Panc1 (cell line): ENCODE measurements at regions not wholly inside any gene's neighbourhood (a gene's known extent, or its start where the extent isn't known, plus 50 kb on each side); places are given as distances from the start of the nearest gene placed in this dataset.

Source experiments
- POLR2AphosphoS5 ChIP-seq: IDR thresholded peaks from 2 replicates; pipeline ENCODE4 v1.6.1; 2012; ENCODE audit warnings: mild to moderate bottlenecking, low read depth, low read length, moderate library complexity
- SIN3A ChIP-seq: IDR thresholded peaks from 2 replicates; pipeline ENCODE4 v1.6.1; 2012; ENCODE audit warnings: low read depth, mild to moderate bottlenecking, low read length, moderate library complexity, borderline replicate concordance; ENCODE audit not compliant: insufficient read depth
- TF ChIP-seq, protein P1 (sequence below): fragments of 450-650 bp; IDR thresholded peaks from 2 replicates; pipeline ENCODE4 v1.5.1; 2017; ENCODE audit warnings: mild to moderate bottlenecking
- TF ChIP-seq, protein P2 (sequence below), 2 experiments: IDR thresholded peaks; 2 replicates each; pipeline ENCODE4 v1.6.1; 2011 to 2012; ENCODE audit warnings: low read depth in 2 of 2, control low read depth in 1 of 2, low read length in 1 of 2, mild to moderate bottlenecking in 1 of 2, moderate library complexity in 1 of 2; ENCODE audit not compliant: insufficient read depth in 1 of 2

DNA sequence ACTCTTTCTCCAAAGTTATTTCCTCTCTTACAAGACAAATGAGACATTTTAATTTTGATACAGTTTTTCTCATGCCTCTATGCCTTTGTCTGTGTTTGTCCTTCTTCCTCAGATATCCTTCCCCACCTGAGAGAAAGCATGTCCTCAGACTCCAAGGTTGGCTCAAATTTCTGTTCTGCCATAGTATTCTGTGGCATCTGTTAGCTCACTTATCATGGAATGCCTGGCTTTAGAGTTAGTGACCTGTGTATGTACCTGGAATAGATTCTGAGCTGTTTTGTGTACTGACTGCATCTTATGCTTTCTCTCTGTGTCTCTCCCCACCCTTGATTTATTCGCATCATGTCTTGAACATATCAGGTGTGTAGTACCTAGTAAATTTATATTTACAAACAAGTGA is 90.0 kb downstream of the CENPW start:
- TF ChIP-seq, protein P1, sequence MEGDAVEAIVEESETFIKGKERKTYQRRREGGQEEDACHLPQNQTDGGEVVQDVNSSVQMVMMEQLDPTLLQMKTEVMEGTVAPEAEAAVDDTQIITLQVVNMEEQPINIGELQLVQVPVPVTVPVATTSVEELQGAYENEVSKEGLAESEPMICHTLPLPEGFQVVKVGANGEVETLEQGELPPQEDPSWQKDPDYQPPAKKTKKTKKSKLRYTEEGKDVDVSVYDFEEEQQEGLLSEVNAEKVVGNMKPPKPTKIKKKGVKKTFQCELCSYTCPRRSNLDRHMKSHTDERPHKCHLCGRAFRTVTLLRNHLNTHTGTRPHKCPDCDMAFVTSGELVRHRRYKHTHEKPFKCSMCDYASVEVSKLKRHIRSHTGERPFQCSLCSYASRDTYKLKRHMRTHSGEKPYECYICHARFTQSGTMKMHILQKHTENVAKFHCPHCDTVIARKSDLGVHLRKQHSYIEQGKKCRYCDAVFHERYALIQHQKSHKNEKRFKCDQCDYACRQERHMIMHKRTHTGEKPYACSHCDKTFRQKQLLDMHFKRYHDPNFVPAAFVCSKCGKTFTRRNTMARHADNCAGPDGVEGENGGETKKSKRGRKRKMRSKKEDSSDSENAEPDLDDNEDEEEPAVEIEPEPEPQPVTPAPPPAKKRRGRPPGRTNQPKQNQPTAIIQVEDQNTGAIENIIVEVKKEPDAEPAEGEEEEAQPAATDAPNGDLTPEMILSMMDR, result no peak
- no peak for TF ChIP-seq POLR2AphosphoS5
- TF ChIP-seq, protein P2, sequence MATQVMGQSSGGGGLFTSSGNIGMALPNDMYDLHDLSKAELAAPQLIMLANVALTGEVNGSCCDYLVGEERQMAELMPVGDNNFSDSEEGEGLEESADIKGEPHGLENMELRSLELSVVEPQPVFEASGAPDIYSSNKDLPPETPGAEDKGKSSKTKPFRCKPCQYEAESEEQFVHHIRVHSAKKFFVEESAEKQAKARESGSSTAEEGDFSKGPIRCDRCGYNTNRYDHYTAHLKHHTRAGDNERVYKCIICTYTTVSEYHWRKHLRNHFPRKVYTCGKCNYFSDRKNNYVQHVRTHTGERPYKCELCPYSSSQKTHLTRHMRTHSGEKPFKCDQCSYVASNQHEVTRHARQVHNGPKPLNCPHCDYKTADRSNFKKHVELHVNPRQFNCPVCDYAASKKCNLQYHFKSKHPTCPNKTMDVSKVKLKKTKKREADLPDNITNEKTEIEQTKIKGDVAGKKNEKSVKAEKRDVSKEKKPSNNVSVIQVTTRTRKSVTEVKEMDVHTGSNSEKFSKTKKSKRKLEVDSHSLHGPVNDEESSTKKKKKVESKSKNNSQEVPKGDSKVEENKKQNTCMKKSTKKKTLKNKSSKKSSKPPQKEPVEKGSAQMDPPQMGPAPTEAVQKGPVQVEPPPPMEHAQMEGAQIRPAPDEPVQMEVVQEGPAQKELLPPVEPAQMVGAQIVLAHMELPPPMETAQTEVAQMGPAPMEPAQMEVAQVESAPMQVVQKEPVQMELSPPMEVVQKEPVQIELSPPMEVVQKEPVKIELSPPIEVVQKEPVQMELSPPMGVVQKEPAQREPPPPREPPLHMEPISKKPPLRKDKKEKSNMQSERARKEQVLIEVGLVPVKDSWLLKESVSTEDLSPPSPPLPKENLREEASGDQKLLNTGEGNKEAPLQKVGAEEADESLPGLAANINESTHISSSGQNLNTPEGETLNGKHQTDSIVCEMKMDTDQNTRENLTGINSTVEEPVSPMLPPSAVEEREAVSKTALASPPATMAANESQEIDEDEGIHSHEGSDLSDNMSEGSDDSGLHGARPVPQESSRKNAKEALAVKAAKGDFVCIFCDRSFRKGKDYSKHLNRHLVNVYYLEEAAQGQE (IDR thresholded peaks at IDR 0.05; ENCODE audit: insufficient read depth in 1 of 2, low read depth in 2 of 2, low read length in 1 of 2), result no peak
- TF ChIP-seq SIN3A, result no peak
